B cell (primary cell): ENCODE measurements at regions not wholly inside any gene's neighbourhood (a gene's known extent, or its start where the extent isn't known, plus 50 kb on each side); places are given as distances from the start of the nearest gene placed in this dataset.

ENCODE experiments used
- EZH2 ChIP-seq: IDR thresholded peaks from 2 replicates; pipeline ENCODE4 v1.6.1; 2012; ENCODE audit warnings: borderline replicate concordance, low read depth, mild to moderate bottlenecking, moderate library complexity, low read length; ENCODE audit not compliant: insufficient read depth, poor library complexity, severe bottlenecking
- TF ChIP-seq, protein P1 (sequence below): fragments of 200-600 bp; IDR thresholded peaks from one replicate; pipeline ENCODE4 v1.8.0; 2022; ENCODE audit warnings: antibody characterized with exemption, mild to moderate bottlenecking

DNA sequence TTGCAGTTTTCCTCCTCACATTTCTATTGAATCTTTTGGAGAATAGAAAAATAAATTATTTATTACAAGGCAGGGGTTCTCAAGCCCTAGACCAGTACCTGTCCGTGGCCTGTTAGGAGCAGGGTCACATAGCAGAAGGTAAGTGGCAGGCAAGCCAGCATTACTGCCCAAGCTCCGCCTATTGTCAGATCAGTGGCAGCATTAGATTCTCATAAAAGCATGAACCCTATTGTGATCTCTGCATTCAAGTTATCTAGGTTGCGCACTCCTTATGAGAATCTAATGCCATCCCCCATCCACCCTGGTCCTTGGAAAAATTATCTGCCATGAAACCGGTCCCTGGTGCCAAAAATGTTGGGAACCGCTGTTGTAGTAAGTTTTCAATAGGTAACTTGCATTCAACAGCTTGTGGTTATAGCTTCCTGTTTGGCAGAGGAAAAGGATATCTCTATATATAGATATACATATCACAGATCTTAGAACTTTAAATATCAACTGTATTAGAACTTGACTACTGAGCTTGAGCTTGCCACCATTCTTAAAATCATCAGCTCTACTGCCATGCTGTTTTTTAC, 165.1 kb downstream of the AHR start:
- TF ChIP-seq, protein P1, sequence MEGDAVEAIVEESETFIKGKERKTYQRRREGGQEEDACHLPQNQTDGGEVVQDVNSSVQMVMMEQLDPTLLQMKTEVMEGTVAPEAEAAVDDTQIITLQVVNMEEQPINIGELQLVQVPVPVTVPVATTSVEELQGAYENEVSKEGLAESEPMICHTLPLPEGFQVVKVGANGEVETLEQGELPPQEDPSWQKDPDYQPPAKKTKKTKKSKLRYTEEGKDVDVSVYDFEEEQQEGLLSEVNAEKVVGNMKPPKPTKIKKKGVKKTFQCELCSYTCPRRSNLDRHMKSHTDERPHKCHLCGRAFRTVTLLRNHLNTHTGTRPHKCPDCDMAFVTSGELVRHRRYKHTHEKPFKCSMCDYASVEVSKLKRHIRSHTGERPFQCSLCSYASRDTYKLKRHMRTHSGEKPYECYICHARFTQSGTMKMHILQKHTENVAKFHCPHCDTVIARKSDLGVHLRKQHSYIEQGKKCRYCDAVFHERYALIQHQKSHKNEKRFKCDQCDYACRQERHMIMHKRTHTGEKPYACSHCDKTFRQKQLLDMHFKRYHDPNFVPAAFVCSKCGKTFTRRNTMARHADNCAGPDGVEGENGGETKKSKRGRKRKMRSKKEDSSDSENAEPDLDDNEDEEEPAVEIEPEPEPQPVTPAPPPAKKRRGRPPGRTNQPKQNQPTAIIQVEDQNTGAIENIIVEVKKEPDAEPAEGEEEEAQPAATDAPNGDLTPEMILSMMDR, result no peak
- TF ChIP-seq EZH2, result no peak
